HG03045 (cell line): ENCODE measurements at regions not wholly inside any gene's neighbourhood (a gene's known extent, or its start where the extent isn't known, plus 50 kb on each side); places are given as distances from the start of the nearest gene placed in this dataset.
"Not testable (repeated sequence)": the region's sequence is repeated elsewhere in the genome, so short reads cannot be mapped to it uniquely, and the experiment has no call there.

Source experiments
- ATAC-seq: cut with Tn5 transposase; IDR thresholded peaks from one replicate; pipeline ENCODE4 v1.9.1; 2021; ENCODE audit warnings: mild to moderate bottlenecking, moderate library complexity; ENCODE audit not compliant: unreplicated experiment

DNA sequence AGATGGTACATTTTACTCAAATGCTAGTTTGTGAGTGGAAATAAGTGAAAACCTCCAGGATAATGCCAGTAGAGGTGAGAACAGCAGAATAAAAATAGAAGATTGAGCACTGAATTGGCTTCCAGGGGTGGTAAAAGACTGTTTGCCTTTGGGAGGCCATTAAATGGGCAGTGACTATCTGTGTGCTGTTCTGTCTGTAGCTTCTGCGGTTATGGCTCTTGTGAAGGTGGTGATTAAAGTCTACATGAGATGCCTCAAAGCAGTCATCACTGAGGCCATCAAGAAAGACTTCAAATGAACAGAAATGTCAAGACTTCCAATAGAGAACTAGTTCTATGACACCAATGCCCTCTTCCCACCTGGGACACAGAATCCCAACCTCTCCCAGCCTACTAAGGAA, 108.8 kb downstream of the EFHB start:
- ATAC-seq: no peak

- no peak for ATAC-seq
Measured at GRCh38 chr3:19822805-19823204, 111.2 kb downstream of the EFHB start.

- ATAC-seq: no peak
Measured at GRCh38 chr3:19816631-19817030, 117.4 kb downstream of the EFHB start.

DNA sequence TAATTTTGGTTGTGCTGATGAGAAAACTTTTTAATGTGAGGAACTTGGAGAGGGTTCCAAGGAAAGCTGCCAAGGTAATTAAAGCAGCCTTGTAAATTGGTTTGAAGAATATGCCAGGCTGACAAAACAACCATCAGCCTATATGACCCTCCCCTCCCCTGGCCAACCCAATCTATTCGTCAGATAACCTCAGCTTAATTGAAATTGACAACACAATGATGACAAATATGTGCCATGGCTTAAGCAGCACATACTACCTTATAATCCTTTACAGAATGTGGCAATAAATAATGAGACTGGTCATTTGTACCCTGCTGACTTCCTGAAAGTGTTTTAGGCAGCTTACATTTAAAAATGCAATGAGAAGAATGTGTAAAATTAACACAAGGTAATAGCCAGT, 118.2 kb downstream of the EFHB start:
- ATAC-seq: no peak

DNA sequence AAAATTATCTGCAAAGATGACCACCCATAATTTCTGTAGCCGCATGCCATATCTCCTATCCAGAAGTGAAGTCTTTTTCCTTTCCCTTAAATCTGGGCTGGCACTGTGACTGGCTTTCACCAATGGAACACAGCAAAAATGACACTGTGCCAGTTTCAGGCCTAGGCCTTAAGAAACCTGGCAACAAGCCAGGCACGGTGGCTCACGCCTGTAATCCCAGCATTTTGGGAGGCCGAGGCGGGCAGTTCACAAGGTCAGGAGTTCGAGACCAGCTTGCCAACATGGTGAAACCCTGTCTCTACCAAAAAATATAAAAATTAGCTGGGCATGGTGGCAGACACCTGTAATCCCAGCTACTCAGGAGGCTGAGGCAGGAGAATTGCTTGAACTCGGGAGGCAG, 120.3 kb downstream of the EFHB start:
- ATAC-seq: not testable (repeated sequence)

DNA sequence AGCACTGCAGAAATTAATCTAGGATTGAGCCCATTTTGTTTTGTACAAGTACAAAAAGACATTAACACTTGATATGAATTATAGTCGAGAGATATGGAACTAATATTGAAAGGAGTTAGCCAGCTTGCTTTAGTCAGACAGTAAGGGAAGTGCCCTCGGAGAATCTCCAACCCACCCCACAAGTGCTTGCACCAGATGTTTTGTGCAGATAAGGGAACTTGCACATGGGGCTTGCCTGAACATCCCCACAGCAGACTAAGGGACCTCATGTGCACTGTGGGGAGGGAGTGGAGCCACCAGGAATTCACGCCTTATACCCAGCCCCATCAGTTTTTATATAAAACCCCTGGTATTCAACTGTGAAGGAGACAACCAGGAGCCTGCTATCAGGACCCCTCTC, 122.3 kb downstream of the EFHB start:
- ATAC-seq: no peak

GRCh38 chr3:19808834-19809233, 125.2 kb downstream of the EFHB start:
- no peak for ATAC-seq

- no peak for ATAC-seq
Measured at GRCh38 chr3:19799887-19800286, 134.1 kb downstream of the EFHB start.

DNA sequence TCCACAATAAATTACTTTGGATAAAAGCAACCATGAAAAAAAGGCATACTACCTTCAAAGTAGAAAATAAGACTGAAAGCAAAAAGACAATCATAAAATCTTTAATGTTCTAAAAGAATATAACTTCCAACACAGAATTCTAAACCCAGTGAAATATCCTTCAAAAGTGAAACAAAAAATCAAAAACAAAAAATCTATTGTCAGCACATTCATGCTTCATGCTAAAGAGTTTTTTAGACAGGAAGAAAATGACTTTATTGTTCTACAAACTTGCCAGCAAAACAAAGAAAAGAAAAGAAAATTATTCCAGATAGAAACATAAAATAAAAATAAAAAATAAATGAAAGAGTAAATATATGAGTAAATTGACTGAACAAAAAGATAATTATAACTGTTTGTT, 134.9 kb downstream of the EFHB start:
- no peak for ATAC-seq

GRCh38 chr3:19798324-19798723, 135.7 kb downstream of the EFHB start:
- ATAC-seq: no peak

DNA sequence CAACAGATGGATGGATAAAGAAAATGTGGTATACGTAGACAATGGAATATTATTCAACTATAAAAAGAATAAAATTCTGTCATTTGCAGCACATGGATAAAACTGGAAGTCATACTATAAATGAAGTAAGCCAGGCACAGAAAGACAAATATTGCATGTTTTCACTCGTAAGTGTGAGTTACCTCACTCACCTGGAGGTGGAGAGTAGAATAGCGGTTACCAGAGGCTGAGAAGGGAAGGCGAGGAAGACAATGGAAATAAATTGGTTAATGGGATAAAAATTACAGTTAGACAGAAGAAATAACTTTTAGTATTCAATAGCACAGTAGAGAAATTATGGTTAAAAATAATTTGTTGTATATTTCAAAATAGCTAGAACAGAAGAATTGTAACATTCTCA, 141.6 kb downstream of the EFHB start:
- no peak for ATAC-seq

DNA sequence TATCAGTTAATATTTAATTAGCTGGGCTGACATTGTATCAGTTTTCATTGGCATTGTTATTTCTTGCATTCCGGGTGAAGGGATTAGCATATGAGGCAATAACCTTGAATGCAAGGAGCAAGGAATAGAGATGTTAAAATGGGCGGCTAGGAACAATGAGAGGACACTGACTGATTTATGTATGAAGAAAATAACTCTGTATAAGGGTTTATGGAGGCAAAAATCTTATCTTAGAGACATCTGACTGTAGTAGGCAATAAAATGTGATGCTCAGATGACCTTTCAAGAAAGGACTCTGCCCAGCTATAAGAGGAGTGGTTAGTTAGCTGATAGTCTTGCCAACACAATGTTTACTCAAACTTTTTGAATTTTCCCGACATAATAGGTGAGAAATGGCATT, 158.3 kb downstream of the EFHB start:
- no peak for ATAC-seq

GRCh38 chr3:19769694-19770093, 164.3 kb downstream of the EFHB start:
- no peak for ATAC-seq

DNA sequence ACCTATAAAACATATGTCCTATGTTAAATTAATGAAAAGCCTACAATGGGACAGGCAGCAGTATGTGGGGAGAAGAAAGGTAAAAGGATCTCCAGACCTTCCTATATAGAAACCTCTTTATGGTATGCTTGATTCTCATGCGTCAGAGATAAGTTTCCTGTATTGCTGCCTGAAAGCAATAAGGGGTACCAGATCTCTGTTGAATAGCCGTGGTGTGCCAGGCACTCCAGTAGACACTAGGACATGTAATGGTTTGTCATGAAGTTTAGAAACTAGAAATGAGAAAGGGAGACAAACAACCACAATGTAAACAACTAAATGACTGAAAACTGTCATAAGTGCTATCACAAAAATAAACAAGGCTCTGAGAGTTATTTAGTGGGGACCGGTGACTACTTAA, 168.1 kb downstream of the EFHB start:
- ATAC-seq: no peak

GRCh38 chr3:19757773-19758172, 176.2 kb downstream of the EFHB start:
- no peak for ATAC-seq

DNA sequence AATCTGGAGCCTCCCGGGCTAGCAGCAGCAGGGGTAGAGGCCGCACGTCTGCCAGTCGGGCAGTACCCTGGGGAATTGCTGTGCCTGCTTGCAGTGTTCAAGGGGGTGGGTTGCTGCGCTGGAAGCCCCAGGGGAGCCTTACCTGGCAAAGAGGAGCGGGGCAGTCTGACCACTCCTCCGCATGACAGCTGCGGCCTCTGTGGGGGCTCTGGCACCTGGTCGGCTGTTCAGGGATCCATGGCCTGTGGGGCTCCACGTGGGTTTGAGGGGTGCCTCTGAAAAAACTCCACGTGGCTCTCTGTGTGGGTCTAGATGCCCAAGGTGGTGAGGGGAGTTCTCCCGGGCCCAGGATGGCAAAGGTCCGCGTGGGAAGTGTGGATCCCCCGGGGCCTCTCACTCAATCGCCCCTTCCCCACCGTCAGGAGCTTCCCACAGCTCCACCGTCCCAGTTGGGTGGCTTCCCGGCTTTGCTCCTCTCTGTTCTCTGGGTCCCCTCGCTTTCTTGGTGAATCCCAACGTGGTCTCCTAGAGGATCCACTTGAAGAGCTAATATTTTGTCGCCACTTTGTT, 184.5 kb downstream of the EFHB start:
- no peak for ATAC-seq

- no peak for ATAC-seq
Measured at GRCh38 chr3:19748782-19749447, 185.1 kb downstream of the EFHB start.

GRCh38 chr3:19744047-19744446, 190.0 kb downstream of the EFHB start:
- no peak for ATAC-seq

DNA sequence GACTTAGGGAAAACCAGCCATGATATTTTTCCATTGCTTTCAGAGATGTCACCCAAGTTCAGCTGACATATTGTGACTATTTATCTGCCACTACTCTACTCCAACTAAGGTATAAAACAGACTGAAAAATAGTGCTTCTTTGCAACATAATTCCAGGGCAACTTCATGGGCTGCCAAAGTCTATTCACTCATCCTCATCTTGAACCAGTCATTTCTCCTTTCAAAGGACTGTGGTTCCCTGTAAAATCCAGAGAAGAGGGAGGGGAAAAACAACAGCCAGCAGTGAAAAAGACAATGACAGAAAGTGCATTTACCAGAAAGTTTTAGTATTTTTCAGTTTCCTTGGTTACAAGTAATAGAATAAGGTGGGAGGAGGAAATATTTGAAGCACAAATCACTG, 191.1 kb downstream of the EFHB start:
- ATAC-seq: no peak

DNA sequence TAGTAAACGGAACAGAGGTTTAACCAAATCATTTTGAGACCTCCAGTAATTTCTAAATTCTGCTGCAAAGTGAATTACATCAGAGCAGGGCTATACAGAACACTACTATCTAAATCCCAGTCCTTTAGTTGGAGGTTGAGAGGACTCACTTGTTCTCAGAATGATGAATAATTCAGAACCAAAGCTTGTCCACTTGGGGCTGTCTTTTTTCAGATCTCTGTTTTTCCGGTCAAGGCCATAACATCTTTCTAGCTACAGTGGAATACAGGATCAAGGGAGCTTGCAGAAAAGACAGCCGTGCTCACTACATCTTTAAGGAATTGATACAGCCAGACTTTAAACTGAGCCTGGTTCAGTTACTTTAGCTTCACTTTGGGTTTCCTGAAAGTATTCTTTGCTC, 194.5 kb downstream of the EFHB start:
- ATAC-seq: no peak

DNA sequence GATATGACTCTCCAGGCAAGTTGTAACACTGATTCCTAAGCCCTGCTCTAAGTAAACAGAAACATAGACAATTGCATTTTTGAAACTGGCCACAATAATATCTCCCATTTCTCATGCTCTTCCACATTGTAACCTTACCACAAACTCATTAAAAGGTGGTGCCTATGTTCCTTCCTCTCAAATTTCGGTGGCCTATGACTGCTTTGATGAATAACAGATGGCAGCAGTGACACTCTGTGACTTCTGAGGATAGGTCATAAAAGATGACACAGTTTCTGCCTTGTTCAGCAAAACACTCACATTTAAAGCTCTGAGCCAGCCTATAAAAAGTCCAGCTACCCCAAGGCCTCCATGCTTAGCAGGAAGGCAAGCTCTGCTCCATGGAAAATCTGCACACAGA, 195.2 kb downstream of the EFHB start:
- no peak for ATAC-seq

- ATAC-seq: no peak
Measured at GRCh38 chr3:19735111-19735510, 198.9 kb downstream of the EFHB start.

DNA sequence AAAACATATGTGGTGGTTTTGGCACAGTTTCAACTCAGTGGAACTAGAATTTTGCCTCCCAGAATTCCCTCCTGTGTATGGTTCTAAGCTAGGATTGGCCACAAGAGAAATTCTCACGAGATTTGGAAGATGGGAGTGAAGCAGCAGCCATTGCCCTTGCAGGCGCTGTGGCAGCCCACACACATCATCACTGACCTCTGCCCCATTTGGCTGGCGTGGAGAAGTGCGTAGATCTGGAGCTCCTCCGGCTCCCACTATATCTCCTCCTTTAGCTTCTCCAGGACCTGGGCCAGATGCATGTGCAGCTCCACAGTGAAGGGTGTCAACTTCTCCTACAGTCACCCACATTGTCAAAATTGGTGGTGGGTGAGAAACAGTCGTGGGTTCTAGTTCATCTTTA, 199.6 kb downstream of the EFHB start:
- ATAC-seq: no peak
